Left ventricle myocardium inferior (tissue), 1 donor: ENCODE measurements at regions not wholly inside any gene's neighbourhood (a gene's known extent, or its start where the extent isn't known, plus 50 kb on each side); places are given as distances from the start of the nearest gene placed in this dataset.

Experiments used
- DNase-seq: peaks from one replicate; pipeline ENCODE4 v3.0.0-alpha.2; 2020
- H3K27ac ChIP-seq: fragments of 200-600 bp; replicated peaks from 2 replicates; pipeline ENCODE4 v1.8.0; 2021
- H3K27me3 ChIP-seq: fragments of 200-600 bp; 2 replicates; pipeline ENCODE4 v1.8.0; 2021; ENCODE audit warnings: low read depth
- H3K36me3 ChIP-seq: fragments of 200-600 bp; 2 replicates; pipeline ENCODE4 v1.8.0; 2021
- H3K4me1 ChIP-seq: fragments of 200-600 bp; 2 replicates; pipeline ENCODE4 v1.8.0; 2021
- H3K4me3 ChIP-seq: fragments of 200-600 bp; 2 replicates; pipeline ENCODE4 v1.8.0; 2021; ENCODE audit warnings: mild to moderate bottlenecking, moderate library complexity
- H3K9me3 ChIP-seq: fragments of 200-600 bp; replicated peaks from 2 replicates; pipeline ENCODE4 v1.8.0; 2021
- CTCF ChIP-seq: fragments of 200-600 bp; IDR thresholded peaks from 2 replicates; pipeline ENCODE4 v1.8.0; 2021; ENCODE audit warnings: antibody characterized with exemption, mild to moderate bottlenecking, borderline replicate concordance
- intact Hi-C: fragments of 100-400 bp; cut with micrococcal nuclease; formaldehyde crosslinking; loops from one replicate; pipeline ENCODE4 v1.11.0; 2022
- donor health status: DM: no; HTN: yes; CAD: no; lungs with severe emphysema.

- no peaks in the 10 kb centered on the region for H3K27me3 ChIP-seq
- DNase-seq = no peak
- H3K9me3 ChIP-seq = no peaks in the 10 kb centered on the region
- no peaks in the 10 kb centered on the region for H3K4me1 ChIP-seq
- intact Hi-C loops = no loop called here
- TF ChIP-seq CTCF = no peak
- no peak overlapping the region for H3K27ac ChIP-seq
- no peak overlapping the region for H3K4me3 ChIP-seq
- no peaks in the 10 kb centered on the region for H3K36me3 ChIP-seq
Measured at GRCh38 chr9:78806492-78807160, 509.7 kb downstream of the PSAT1 start.

- intact Hi-C loops = no loop called here
- H3K36me3 ChIP-seq = no peaks in the 10 kb centered on the region
- H3K4me3 ChIP-seq = no peak overlapping the region
- DNase-seq = no peak
- TF ChIP-seq CTCF = no peak
- H3K4me1 ChIP-seq = no peaks in the 10 kb centered on the region
- H3K9me3 ChIP-seq = no peaks in the 10 kb centered on the region
- no peak overlapping the region for H3K27ac ChIP-seq
- no peaks in the 10 kb centered on the region for H3K27me3 ChIP-seq
Measured at GRCh38 chr9:78807286-78807685, 510.4 kb downstream of the PSAT1 start.

GRCh38 chr9:78808048-78808447, 511.1 kb downstream of the PSAT1 start:
- DNase-seq = no peak
- no peak for TF ChIP-seq CTCF
- intact Hi-C loops = no loop called here

GRCh38 chr9:78811622-78812276, 514.8 kb downstream of the PSAT1 start:
- H3K36me3 ChIP-seq = no peaks in the 10 kb centered on the region
- H3K4me3 ChIP-seq = no peak overlapping the region
- TF ChIP-seq CTCF = no peak
- no peaks in the 10 kb centered on the region for H3K27me3 ChIP-seq
- H3K4me1 ChIP-seq = no peaks in the 10 kb centered on the region
- DNase-seq = no peak
- peaks cover 9% of the 10 kb centered on the region for H3K9me3 ChIP-seq
- no peak overlapping the region for H3K27ac ChIP-seq
- intact Hi-C loops = no loop called here

More at GRCh38 chr9:78808048-78808447, 511.1 kb downstream of the PSAT1 start:
- H3K4me3 ChIP-seq = no peak overlapping the region
- H3K27me3 ChIP-seq = no peaks in the 10 kb centered on the region
- no peaks in the 10 kb centered on the region for H3K36me3 ChIP-seq
- no peak overlapping the region for H3K27ac ChIP-seq
- H3K9me3 ChIP-seq = no peaks in the 10 kb centered on the region
- H3K4me1 ChIP-seq = no peaks in the 10 kb centered on the region

GRCh38 chr9:78812665-78813064, 515.7 kb downstream of the PSAT1 start:
- intact Hi-C loops = no loop called here
- no peaks in the 10 kb centered on the region for H3K4me1 ChIP-seq
- no peak for DNase-seq

More at GRCh38 chr9:78812665-78813064, 515.7 kb downstream of the PSAT1 start:
- TF ChIP-seq CTCF = no peak
- Histone ChIP-seq H3K4me3 (no peak overlapping the region), H3K27ac (no peak overlapping the region), H3K9me3 (peaks cover 9% of the 10 kb centered on the region), H3K36me3 (no peaks in the 10 kb centered on the region), H3K27me3 (no peaks in the 10 kb centered on the region)
